ENCODE measurements at regions not wholly inside any gene's neighbourhood (a gene's known extent, or its start where the extent isn't known, plus 50 kb on each side); places are given as distances from the start of the nearest gene placed in this dataset.
A peak's percentile ranks its signal among the peaks of the same experiment; 100 is the strongest.

DNA sequence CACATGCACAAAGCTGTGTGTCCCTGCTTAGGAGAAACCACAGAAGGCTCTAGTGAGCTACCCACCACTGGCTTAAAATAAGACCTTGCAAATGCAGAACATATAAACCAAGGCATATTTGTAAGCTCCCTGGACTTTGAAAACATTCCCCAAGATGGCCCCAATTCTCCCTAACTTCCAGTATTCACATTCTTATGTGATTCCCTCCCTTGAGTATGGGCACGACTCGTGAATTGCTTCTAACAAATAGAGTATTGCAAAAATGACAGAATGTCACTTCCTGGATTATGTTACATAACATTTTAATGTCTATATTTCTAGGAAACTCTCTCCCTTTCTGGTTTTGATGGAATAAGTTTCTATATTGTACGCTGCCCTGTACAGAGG lies 131.8 kb upstream of the MCTP2 start:
- DNase-seq (ENCODE audit: low spot score): no peak

DNA sequence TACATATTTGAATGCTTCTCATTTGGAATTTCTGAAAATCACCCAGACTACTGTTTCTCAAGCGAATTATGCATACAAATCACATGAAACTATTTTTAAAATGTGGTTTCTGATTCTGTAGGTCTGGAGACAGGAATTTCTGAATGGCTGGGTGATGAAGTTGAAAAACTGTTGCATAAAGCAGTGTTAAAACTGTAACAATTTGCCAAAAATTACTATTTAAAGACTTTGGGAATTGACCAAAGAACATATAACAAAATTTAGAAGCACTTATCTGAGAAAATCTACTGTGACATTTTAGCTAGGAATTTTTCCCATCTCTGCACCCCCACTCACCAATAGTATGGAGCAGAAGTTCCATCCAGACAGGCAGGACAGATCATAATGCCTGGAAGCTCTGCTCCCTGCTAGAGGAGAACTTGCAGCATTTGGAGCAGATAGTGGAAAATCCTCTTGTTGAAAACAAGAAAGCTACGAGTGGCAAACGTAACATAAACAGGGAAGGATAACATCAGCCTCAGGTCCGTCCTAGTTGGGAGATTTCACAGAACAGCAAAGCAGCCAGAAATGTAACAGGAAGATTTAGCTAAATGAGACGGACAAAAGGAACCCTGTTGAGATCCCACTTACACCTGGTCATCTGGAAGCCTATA lies 132.3 kb upstream of the MCTP2 start:
- DNase-seq (ENCODE audit: low spot score): no peak

DNA sequence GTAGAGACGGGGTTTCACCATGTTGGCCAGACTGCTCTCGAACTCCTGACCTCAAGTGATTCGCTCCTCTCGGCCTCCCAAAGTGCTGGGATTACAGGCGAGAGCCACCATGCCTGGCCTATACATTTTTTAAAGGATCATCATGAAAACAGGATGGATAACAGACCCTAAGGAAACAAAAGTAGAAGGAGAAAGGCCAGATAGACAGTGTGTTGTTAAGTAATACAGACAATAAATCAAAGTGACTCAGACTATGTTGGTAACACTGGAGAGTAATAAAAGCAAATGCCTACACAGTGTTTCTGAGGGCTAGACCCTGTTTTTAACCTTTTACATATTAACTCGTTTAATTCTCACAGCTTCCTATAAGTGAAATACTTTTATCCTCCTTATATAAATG lies 133.8 kb upstream of the MCTP2 start:
- DNase-seq (ENCODE audit: low spot score): no peak

- DNase-seq (ENCODE audit: low spot score): no peak
Measured at GRCh38 chr15:94094310-94094709, 137.1 kb upstream of the MCTP2 start.

DNA sequence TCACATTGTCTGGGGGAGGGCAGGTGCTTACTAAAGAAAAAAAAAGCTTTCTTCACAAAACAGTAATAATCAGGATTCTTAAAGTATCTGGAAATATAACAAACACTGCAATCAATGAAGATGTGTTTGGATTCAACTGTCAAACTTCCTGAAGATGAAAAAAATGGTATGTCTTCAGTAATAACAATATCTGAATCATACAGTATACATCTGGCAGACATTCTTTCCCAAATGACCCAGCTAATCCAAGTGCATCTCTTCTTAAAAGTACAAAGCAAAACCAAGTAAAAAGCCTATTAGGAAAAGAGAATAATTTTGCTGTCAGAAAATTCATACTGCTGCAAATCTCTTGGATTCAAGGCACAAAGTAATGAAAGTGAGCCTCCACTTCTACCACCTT lies 145.0 kb upstream of the MCTP2 start:
- DNase-seq (ENCODE audit: low spot score): no peak

GRCh38 chr15:94083467-94084052 lies 147.8 kb upstream of the MCTP2 start:
- no peak for DNase-seq (ENCODE audit: low spot score)

DNA sequence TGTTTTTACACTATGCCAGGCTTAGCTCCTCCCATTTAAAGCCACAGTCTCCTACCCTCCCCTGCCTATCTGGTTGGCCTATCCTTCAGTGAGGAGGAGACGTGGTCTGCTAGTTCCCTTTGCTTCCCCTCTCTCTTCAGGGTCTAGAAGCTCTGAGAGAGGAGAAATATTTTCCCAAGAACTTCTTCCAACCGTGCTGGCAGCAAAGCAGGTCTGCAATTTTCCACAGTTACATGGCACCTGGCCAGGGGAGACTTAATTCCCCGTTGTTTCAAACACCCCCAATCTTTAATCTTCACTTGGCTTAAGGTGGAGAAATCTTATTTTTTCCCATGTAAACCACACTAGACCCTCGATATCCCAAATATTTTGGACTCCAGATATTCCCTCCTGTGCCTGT lies 149.5 kb upstream of the MCTP2 start:
- no peak for DNase-seq (ENCODE audit: low spot score)

DNA sequence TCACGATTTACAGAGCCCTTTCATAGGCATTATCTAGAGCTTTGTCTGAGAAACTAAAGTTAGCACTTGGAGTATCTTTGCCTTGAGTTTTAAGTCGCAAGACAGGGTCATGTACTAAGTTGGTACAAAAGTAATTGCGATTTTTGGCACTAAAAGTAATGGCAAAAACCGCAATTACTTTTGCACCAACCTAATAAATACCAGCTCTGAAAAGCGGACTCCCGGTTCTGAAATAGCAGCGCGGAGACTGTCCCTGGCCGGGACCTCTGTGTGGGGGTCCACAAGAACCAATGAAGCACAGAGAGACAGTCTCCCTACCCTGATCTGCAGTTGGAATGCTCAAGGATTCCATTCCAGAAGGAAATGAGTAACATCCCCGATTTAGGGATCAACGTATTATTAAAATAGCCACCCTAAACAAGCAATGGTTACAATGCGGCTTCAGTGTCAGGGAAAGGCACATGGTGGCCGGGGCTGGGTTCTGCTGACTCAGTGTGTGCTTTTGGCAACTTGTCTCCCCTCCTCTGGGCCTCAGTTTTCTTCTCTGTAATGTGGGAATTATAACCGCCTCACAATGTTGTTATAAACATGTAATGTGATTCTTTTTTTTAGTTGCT lies 150.3 kb upstream of the MCTP2 start:
- no peak for DNase-seq (ENCODE audit: low spot score)

DNA sequence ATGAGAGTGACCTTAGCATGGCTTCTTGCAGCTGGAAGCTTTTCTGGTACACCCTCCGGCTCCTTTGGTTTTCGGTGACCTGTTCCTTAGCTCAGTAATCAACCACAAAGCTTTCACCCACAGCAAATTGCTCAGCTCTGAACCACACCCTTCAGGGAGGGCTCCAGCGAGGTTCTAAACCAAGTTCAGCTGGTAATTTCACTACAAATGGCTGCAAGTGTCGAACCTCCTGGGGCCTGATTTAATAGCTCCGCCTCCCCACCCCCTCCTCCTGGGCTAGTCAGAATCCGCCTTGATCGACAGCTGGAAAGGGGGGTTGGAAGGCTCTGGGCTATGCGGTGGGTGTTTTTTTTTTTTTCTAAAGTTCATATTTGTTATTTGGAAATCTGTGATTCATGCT lies 150.9 kb upstream of the MCTP2 start:
- no peak for DNase-seq (ENCODE audit: low spot score)

DNA sequence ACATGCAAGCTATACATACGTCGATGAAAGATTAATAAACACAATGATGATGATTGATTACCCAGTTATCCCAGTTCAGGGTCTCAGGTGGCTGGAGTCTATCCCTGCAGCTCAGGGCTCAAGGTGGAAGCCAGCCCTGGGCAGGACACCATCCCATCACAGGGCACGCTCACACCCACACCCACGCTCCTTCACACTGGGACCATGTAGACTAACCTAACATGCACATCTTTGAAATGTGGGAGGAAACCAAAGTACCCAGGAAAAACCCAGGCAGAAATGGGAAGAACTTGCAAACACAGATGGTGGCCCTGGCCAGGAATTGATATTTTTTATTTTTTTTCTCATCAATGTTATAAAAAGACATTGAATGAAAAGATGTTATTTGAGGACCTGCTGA lies 151.4 kb upstream of the MCTP2 start:
- no peak for DNase-seq (ENCODE audit: low spot score)

GRCh38 chr15:94079459-94079858 lies 151.9 kb upstream of the MCTP2 start:
- DNase-seq (ENCODE audit: low spot score): no peak

GRCh38 chr15:94077938-94078337 lies 153.4 kb upstream of the MCTP2 start:
- no peak for DNase-seq (ENCODE audit: low spot score)

- DNase-seq (ENCODE audit: low spot score): no peak
Measured at GRCh38 chr15:94075349-94075748, 156.0 kb upstream of the MCTP2 start.

- DNase-seq (ENCODE audit: low spot score): no peak
Measured at GRCh38 chr15:94070356-94071295, 160.7 kb upstream of the MCTP2 start.

GRCh38 chr15:94069844-94070243 lies 161.5 kb upstream of the MCTP2 start:
- no peak for DNase-seq (ENCODE audit: low spot score)

GRCh38 chr15:94066811-94067210 lies 164.6 kb upstream of the MCTP2 start:
- no peak for DNase-seq (ENCODE audit: low spot score)

DNA sequence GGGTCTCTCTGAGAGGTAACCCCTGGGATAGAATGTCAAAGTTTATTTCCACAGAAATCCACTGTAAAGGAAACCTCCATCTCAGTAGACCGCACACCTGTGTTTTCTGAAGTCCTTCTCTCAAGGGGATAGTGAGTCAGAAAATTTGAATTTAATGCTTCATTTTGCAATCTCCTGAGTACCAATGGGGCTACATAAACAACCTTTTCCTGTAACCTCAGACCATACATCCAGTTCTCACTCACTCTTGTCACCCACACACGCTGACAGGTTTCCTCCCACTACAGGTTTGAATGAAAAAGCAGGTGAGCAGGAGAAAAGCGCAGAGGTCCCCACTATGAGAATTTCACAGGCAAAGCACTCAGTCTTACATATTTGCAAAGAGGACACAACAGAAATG lies 165.3 kb upstream of the MCTP2 start:
- no peak for DNase-seq (ENCODE audit: low spot score)

- no peak for DNase-seq (ENCODE audit: low spot score)
Measured at GRCh38 chr15:94064676-94065313, 166.6 kb upstream of the MCTP2 start.

DNA sequence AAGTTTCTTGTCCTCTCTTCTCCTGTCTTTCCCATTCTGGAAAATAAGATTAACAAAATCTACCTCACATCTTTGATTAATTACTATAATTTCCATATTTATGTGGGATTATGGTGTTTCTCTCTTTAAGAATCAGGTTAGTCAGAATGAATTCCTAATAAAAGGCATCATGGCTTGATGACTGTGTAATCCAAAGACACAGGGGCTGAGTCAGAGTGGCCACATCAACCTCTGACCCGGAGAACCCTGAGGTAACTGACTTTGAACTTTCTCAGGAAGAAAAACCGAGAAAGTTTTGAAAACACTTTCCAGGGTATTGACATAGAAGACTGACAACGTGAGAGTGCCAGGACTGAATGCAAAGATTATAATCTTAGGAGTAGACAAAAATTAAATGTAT lies 170.3 kb upstream of the MCTP2 start:
- DNase-seq (ENCODE audit: low spot score): peak; percentile 13

- DNase-seq (ENCODE audit: low spot score): no peak
Measured at GRCh38 chr15:94059013-94059587, 172.3 kb upstream of the MCTP2 start.

GRCh38 chr15:94057305-94057704 lies 174.1 kb upstream of the MCTP2 start:
- no peak for DNase-seq (ENCODE audit: low spot score)

DNA sequence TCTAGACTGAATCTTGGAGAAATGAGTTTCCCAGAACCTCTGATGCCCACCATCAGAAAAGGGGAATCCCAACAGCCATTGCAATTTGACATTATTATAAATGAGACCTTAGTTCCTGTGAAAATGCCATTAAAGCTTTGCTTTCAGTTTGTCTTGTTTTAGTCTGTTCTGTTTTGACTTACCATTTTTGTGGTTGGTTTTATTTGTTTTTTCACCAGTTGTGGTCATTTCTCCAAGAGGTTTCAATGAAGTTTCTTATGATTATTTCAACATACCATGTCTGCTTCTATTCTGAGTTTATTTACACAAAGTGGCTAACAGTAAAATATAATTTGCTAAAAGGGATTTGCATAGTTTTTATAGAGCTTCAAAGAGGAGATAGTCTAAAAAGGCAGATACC lies 175.0 kb upstream of the MCTP2 start:
- no peak for DNase-seq (ENCODE audit: low spot score)

All from RKO (cell line).